GM18511 (cell line): ENCODE measurements at regions not wholly inside any gene's neighbourhood (a gene's known extent, or its start where the extent isn't known, plus 50 kb on each side); places are given as distances from the start of the nearest gene placed in this dataset.
A peak's percentile ranks its signal among the peaks of the same experiment; 100 is the strongest.

ENCODE experiments used
- ATAC-seq: cut with Tn5 transposase; IDR thresholded peaks from one replicate; pipeline ENCODE4 v1.9.1; 2021; ENCODE audit warnings: mild to moderate bottlenecking, moderate library complexity; ENCODE audit not compliant: unreplicated experiment

DNA sequence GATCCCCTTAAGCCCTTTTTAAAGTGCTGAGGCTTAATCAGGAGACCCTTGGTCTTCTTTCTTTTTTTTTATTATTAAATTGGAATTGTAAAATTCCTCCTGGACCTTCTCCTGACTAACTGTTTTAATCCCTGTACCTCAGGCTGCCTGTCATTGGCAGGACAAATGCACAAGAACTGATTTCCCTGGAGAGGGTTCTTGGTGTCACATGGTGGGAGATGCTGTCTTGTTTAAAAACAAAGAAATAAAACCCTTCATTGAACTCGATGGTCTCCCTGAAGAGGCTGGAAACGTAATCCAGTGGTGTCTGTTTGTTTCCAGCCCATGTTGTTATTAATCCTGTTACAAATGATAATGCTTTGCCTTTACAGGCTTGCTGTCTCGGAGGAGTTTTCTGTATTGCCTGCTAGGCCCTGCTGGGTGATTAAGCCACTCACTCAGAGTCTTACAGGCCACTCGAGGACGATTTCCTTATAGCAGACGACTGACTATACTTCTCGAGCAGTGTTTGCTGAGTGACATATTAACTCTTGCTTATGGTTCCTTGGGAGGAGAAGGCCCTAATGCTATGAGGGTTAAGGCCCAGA is 100.5 kb upstream of the MGAT5 start:
- no peak for ATAC-seq

DNA sequence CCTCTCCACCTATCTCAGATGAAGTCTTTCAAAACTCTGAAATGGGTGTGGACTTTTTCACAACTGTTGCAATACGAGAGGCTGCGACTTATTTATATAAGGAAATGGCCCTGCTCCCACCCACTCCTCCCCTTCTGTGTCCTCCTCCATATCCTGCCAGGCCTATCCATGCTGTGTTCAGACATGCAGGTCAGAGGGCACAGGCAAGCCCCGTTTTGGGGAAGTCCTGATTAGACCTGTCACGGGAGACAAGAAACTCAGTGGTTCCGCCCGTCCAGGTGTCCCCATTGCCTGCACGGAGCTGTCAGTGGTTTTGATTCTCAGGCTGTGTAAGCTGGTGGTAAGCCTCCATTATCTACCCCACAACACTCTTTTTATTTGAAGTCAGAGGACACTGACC is 99.6 kb upstream of the MGAT5 start:
- peak; percentile 82 for ATAC-seq

DNA sequence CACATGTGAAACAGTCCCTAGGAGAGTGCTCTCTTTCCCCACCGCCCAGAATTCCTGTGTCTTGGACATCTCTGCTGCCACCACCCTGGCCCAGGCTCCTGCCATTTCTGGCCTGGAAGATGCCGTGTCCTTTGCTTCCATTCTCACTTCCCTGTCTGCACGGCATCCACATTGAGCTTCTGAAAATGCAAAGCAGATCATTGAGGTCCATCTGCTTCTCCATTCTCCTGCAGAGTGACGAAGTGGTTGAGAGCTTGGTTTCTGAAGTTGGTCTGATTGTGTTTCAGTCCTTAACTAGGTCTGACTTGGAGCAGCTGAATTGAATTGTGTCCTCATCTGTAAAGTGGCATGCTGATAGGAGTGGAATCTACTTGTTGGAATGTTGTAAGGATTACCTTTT is 98.7 kb upstream of the MGAT5 start:
- peak; percentile 82 for ATAC-seq

DNA sequence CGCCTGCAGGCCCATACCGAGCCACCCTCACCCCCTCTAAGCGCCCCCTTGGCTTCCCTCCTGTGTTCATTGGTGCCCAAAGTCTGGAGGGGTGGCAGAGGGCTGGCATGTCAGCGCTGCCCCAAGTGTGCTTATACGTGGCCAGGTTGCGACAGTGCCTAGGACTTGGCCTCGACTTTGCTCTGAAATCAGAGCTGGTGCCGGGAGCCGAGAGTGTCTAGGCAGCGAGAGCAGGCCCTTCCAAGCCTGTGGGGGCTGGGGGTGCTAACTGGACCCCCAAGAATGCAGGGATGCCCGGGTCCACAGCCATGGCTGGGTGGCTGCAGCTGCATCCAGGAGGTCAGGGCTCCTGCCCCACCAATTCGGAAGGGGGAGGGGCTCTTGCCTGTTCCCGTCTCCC is 95.6 kb upstream of the MGAT5 start:
- ATAC-seq = no peak

DNA sequence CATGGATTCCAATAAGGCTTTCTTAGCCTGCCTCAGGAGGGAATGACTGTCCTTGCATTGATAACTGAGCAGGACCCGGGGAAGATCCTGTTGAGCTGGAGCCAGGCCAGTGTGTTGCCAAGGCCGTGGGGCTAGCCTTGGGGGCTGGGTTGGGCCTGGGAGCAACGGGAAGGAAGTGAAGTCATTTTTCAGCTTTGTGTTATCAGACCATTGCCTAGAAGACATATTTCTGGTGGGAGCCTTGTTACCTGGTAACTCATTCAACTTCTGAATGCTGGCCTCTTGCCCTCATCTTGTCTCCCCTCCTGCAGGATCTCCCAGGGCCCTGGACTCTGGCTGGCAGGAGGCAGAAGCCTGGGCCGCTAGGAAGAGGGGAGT is 92.7 kb upstream of the MGAT5 start:
- no peak for ATAC-seq

DNA sequence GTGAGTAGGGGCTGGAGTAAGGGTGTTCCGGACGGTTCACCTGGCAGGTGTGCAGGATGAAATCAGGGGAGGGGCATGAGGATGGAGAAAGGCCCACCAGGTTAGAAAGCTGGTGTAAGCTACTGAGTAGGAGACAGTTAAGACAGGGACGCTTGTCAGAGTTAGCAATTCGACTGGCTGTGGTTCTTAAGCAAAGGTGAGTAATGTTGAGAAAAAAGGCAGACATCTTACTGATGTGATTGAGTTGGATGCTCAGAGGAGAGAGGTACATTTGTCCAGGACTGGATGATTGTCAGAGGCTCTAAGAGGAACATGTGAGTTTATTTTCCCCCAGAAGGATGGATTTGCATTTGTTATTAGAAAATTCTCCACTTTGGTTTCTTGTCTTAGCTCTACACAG is 90.5 kb upstream of the MGAT5 start:
- ATAC-seq = no peak

DNA sequence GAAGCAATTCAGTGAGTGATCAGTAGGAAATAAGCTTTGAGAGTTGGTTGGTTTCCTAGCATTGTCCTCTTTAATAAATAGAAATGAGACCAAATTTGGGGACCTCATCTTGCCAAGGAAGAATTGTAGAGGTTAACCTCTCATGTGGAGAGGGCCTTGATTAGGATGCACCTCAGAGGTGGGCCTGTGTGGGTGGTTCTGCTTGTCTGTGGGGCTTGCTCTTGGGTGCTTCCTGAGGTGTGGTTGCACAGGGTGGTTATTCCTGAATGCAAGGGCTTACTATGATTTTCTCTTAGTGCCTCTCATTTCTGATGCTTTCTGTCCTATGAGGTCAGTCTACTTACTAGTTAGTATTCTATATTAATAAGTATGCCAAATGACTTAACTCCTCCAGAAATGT is 89.6 kb upstream of the MGAT5 start:
- ATAC-seq = no peak

DNA sequence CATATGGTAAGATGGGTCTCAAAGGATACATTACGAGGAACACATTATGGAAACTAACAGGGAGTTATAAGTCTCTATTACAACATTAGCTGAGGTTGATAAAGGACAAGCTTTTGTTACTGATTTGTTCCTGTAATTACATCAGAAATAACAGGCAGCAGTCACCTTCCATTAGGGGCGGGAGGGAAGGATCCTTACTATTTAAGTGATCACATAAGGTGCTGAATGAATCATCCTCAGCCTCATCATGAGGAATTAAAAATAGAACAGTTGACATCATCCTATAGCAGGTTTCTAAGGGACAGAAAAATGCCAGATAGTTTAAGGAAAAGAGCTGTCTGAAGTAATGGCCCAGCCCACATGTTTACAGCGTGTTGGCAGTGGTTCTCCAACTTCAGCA is 86.9 kb upstream of the MGAT5 start:
- ATAC-seq = no peak

DNA sequence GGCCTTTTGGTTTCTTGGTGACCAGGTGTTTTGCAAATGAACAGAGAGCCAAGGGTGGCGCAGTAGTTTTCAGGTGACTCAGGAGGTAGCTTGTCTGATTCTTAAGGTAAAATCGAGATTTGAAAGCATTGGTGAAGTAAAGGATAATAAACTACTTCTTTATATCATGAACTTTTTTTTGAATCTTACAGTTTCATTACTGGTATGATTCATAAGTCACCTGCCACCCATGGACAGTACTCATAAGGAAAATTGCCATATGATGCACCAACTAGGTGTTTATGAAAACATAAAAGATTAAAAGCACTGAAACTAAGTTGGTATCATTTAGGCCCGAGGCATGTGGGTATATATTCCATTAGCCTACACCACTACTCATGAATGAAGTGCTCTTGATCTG is 84.1 kb upstream of the MGAT5 start:
- ATAC-seq = peak; percentile 81

DNA sequence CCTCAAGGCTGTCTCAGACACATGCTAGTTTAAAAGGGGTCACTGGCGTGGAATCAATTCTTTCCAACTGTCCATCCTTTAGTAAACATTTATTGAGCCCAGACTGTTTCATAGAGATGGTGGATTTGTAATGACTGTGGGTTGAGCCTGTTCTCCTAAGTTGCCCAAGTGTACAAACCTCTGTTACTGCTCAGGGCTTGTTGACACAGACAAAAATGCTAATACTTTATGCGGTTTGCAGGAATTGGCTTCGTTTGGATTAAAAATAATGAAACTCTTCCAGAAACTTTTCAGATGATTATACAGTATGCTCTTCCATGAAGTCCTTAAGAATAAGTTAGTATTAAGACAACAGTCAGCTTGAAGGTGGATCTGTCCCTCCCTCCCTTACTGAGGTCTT is 83.6 kb upstream of the MGAT5 start:
- peak; percentile 29 for ATAC-seq

DNA sequence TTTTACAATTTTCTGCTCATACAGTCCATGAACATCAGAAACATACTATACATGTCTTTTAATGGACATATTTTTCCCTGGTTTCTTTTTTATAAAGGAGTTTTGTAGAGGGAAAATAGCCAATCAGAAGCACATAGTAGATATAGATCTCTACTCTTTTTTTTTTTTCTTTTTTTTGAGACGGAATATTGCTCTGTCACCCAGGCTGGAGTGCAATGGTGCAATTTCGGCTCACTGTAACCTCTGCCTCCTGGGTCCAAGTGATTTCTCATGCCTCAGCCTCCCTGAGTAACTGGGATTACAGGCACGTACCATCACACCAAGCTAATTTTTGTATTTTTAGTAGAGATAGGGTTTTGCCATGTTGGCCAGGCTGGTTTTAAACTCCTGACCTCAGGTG is 83.2 kb upstream of the MGAT5 start:
- no peak for ATAC-seq

DNA sequence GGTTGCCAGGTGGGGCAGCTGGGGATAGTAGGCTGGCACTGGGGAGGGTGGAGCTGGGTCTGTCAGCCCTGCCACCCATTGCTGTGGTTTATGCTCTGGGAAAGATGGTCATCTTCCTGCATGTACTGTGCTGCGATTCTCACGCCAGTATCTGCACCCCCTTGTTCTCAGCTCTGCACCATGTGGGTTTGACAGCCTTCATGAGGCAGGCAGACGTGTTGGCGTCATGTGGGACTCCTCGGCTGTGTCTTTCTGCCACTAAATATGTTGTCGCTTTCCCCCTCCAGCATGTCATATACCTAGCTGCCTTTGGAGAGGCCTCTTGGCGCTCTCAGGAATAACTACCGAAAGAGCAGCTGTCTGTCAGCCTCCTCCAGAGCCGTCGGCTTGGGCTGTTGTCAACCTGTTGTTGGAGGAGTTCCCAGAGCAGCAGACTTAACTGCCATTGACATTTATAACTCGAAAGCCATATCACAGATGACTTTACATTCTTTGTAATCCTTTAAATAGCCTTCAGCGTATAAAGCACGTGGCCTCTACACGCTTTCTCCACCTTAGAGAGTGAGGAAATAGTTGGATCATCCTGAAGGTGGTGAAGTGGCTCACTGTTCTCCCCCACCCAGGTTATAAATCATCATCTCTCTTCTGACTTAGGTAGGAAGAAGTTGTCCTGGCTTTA is 80.4 kb upstream of the MGAT5 start:
- no peak for ATAC-seq

DNA sequence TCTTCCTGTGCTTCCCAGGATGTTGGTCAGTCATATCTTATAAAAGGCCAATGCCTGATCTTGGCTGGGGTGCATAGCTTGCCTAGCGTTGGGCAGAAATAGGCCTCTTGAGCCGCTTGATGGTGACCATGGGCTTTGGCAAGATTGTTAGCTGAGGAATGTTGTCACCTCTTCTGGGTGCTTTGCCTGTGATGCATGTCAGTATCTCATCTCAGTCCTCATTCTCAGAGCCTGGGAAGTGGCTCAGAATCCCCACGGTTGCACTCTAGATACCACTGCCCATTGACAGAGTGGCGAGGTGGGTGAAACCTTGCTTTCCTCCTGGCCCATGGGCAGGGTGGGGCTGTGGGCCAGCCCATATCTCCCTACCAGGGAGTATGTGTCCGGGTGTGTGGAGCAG is 79.2 kb upstream of the MGAT5 start:
- no peak for ATAC-seq

DNA sequence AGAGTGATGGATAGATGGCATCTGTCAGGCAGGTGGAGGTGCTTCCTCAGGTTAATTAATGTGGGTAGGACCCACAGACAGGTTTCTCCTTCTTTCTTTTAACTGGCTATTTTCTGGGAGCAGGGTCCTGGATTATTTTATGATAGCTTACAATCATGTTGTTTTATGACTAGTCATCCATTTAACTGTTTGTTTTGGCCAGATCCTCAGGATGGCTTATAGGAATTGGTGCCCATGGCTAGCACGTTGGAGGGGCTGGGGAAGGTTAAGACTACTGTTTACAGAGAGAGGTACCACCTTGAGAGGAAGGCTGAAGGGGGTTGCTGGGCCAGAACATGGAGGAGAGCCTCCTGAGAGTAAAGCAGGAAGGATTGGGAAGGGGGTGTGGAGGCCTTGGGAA is 78.0 kb upstream of the MGAT5 start:
- ATAC-seq = no peak

DNA sequence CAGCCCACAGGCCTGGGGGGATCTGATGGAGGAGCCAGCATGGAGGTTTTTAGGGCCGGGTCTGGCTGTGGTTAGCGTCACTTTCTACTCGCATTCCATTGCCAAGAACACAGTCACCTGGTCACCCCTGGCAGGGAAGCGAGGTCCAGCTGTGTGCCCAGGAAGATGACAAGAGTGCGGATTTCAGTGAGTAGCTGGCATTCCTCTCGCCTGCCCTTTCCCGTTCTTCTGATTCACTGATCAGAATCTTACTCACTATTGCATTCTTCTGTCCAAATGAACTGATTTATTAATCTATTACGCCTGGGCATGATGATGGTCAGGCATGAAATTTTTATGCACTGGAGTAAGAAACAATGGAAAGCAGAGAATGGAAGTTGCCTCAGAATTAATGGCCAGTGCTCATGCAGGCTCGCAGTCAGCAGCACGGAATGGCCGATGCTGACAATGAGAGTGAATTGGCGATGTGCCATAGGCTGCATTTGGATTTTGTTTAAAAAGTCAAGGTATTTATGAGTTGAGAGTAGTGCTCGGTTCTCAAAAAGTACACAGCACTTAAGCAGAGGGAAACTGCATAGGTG is 76.4 kb upstream of the MGAT5 start:
- ATAC-seq = no peak

DNA sequence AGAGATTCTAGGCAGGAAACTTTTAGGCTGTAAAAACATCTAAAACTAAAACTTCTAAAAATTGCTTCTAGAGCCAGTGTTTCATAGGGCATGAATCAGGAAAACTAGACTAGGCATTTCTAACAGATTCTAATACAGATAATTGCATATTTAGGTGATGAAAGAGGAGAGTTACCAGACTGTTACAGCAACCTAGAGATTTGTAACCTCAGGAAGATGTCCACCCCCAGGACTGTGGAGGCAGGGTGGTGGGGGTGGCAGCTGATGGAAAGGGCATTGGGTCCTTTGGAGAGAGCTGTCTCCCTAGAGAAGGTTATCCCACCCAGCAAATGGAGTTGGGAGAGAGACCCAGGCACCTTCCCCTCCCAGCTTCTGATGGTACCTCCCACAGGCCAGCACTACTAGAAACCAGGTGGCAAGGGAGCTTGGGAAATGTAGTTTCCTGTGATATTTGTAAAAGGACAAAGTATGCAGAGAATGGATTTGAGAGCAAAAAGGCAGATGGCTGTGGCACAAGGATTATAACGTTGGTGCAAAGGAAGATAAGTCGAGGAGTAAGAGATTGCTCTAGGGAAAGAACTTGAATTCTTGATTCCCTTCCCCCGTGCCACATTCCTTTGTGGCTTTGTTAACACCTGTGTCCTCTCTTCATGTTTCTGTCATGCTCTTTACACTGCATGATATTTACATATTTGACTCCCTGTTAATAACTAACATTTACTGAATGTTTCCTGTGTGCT is 75.6 kb upstream of the MGAT5 start:
- ATAC-seq = peak; percentile 72

DNA sequence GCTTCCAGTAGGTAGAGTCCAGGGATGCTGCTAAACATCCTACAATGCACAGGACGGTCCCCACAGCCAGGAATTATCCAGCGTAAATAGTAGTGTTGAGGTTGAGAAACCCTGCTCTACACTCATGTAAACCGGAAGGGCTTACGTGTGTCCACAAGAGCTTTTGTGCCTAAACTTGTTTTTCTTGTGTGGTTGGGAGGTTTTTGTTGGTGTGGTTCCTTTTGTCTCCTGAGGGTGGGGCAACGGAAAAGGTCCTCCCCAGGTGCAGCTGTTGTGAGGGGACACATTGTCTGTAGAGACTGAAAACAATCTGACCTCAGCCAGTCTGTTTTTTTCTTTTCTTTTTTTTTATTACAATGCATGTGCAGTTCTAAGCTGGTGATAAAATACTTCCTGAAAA is 72.7 kb upstream of the MGAT5 start:
- peak; percentile 66 for ATAC-seq

DNA sequence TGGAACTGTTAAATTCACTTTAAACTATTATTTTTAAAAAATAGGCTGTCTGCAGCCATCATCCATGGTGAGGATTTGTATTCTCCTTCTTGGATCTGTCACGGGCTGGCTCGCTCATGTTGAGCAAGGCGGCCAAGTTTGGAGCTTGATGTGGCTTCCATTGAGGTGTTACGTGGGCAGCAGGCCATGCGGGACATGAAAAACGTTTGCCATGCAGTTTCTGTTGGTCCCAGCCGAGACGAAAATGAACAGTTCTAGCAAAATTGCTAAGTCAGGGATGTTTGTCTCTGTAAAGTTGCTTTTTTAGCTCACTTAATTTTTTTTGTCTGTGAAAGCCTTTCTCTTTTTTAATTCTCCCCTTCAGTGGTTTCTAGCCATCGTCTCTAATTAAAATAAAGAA is 70.2 kb upstream of the MGAT5 start:
- no peak for ATAC-seq

DNA sequence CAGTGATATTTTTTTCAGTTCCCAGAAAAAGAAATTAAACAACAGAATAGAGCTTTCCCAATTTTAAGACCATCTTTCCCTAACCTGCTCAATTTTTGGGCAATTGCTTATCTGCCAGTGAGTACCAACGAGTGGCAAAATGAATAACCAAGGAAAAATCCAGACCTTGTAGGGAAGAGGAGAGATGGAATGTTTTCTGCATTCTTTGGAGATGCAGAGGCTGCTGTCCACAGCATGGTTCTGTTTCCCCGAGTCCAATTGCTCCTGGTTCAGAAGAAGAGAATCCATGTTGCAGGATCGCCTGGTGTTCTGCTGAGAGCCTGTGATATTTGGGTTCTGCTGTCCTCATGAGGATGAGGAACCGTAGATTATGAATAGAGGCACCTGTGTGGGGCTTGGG is 68.2 kb upstream of the MGAT5 start:
- ATAC-seq = no peak

DNA sequence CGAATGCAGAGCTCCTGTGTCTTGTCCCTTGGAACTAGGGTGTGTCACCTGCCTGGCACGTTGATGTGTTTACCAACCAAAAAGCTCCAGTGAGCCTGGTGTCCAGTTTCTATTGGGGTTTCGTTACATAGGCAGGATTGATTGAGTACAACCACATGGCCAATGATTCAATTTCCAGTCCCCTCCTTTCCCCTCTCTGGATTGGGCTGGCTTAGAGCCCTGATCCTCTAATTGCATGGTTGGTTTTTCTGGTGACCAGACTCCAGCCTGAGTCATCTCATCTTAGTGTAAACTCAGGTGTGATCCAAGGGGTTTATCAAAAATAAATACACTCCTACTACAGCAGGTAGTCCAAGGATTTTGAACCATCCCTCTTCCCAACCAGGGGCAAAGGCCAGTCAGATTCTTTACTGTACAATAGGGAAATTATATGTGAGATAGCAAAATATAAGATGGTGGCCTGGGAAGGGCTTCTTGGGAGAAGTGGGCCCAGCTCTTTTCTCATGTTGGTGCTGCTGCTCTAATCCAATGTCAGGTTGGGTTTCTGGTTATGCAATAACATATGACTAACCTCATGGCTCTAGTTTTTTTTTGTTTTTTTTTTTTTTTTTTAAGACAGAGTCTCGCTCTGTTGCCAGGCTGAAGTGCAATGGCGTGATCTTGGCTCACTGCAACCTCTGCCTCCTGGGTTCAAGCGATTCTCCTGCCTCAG is 64.7 kb upstream of the MGAT5 start:
- ATAC-seq = no peak

DNA sequence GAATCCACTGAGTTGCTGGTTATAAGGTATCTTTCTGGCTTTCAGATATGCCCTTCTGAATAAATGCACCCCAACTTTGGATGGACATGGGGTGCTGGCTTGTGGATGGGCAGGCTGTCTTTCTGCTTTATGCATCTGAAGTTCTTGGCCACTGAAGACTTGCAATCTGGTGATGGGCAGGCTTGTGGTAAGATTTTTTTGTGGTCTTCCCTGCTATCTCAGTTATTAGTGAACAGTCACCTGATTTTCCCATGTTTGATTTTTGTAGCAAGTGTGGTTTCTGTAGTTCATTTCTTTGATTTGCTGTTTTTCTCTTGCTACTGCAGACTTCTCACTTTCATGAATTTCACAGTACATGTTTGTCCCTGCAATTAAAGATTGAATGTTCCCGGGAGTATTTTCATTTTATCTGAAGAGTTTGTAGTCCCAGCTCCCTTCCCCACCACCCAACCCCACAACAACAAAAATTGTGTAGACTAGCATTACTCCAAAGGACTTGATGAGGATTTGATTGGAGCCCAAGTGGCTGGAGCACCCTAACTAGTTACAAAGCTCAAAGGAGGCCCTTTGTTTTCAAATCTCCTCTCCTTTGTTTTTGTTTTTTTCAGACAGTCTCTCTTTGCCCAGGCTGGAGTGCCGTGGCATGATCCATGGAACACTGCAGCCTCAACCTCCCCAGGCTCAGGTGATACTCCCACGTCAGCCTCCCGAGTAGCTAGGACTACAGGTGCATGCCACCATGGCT is 63.6 kb upstream of the MGAT5 start:
- no peak for ATAC-seq
